HCT116 (cell line): ENCODE measurements at regions not wholly inside any gene's neighbourhood (a gene's known extent, or its start where the extent isn't known, plus 50 kb on each side); places are given as distances from the start of the nearest gene placed in this dataset.

Source experiments
- ATAC-seq: fragments of 200-7000 bp; cut with Tn5 transposase; 2 replicates; pipeline ENCODE4 v1.9.1; 2020; ENCODE audit warnings: mild to moderate bottlenecking, moderate library complexity
- BruUV-seq: library from RNA; stranded (reverse); fragments of 400-500 nt; replicated peaks from 2 replicates; lab custom pipeline; 2021; lab: Mats Ljungman, UMichigan
- CTCF ChIA-PET: fragments of 300-600 bp; sonication (Branson Sonifier 250); formaldehyde crosslinking; loops from one replicate; lab custom pipeline; 2021; ENCODE audit warnings: antibody characterized with exemption; lab: Charles Lee
- POLR2A ChIA-PET: fragments of 300-600, 350-600 bp; sonication (Branson Sonifier 250); formaldehyde crosslinking; loops from one replicate; lab custom pipeline; 2021; ENCODE audit warnings: antibody characterized with exemption; lab: Charles Lee
- RAD21 ChIA-PET, 2 experiments: fragments of 300-600 bp; sonication (Branson Sonifier 250); formaldehyde crosslinking; loops; one replicate each; lab custom pipeline; 2023; ENCODE audit warnings: low total read pairs in 2 of 2; ENCODE audit not compliant: uncharacterized antibody in 2 of 2, unreplicated experiment in 2 of 2, low non-redundant PET in 1 of 2; lab: Charles Lee
- DNase-seq: peaks from one replicate; pipeline ENCODE4 v3.0.0-alpha.2; 2010; ENCODE audit warnings: low read depth, low spot score
- H2AFZ ChIP-seq: fragments of 200-600 bp; shearing (Covaris generic), sonication (generic); 2 replicates; pipeline ENCODE4 v1.6.1; 2017; ENCODE audit warnings: low read depth, mixed run types, mixed read lengths, antibody characterized with exemption, low read length; ENCODE audit not compliant: poor library complexity, severe bottlenecking
- H3K27ac ChIP-seq: 2 replicates; pipeline ENCODE4 v1.5.1; 2012; ENCODE audit warnings: low read depth, low read length
- H3K27me3 ChIP-seq: fragments of 200-600 bp; sonication (generic); 2 replicates; pipeline ENCODE4 v1.6.1; 2016; ENCODE audit warnings: mixed run types, low read length, mixed read lengths; ENCODE audit not compliant: insufficient read depth
- H3K36me3 ChIP-seq, 2 experiments: fragments of 200-500 bp in 1 of 2; fragments of 200-600 bp in 1 of 2; sonication (Bioruptor generic) in 1 of 2; sonication (generic) in 1 of 2; 2 replicates each; pipeline versions ENCODE4 v1.5.1 to v1.6.1; 2014 to 2016; ENCODE audit warnings: low read length in 2 of 2, inconsistent platforms in 1 of 2, mixed read lengths in 1 of 2, mixed run types in 1 of 2; ENCODE audit not compliant: insufficient read depth in 2 of 2, control insufficient read depth in 1 of 2
- H3K4me1 ChIP-seq, 2 experiments: fragments of 200-600 bp in 1 of 2; sonication (generic) in 1 of 2; 2 replicates each; pipeline versions ENCODE4 v1.5.1 to v1.6.1; 2012 to 2017; ENCODE audit warnings: low read length in 2 of 2, inconsistent platforms in 1 of 2, mild to moderate bottlenecking in 1 of 2, mixed read lengths in 1 of 2, mixed run types in 1 of 2, moderate library complexity in 1 of 2; ENCODE audit not compliant: insufficient read depth in 2 of 2, control insufficient read depth in 1 of 2
- H3K4me2 ChIP-seq: fragments of 200-600 bp; sonication (generic); 2 replicates; pipeline ENCODE4 v1.6.1; 2017; ENCODE audit warnings: mixed run types, low read length, mixed read lengths
- H3K4me3 ChIP-seq, 2 experiments: fragments of 200-600 bp in 1 of 2; sonication (generic) in 1 of 2; replicated peaks in 1 of 2; 2 replicates each; pipeline ENCODE4 v1.5.1; 2011 to 2016; ENCODE audit warnings: low read length in 2 of 2, control low read depth in 1 of 2, low read depth in 1 of 2, mild to moderate bottlenecking in 1 of 2, mixed read lengths in 1 of 2, mixed run types in 1 of 2
- H3K79me2 ChIP-seq: fragments of 200-600 bp; sonication (generic); 2 replicates; pipeline ENCODE4 v1.6.1; 2017; ENCODE audit warnings: mild to moderate bottlenecking, mixed run types, low read length, moderate library complexity, mixed read lengths; ENCODE audit not compliant: insufficient read depth
- H3K9ac ChIP-seq: fragments of 200-600 bp; sonication (generic); 2 replicates; pipeline ENCODE4 v1.6.1; 2016; ENCODE audit warnings: low read length, mixed read lengths
- H3K9me2 ChIP-seq: fragments of 200-600 bp; sonication (generic), shearing (Covaris generic); 2 replicates; pipeline ENCODE4 v1.6.1; 2017; ENCODE audit warnings: mixed run types, mild to moderate bottlenecking, moderate library complexity; ENCODE audit not compliant: insufficient read depth
- H3K9me3 ChIP-seq, 2 experiments: fragments of 200-500 bp in 1 of 2; fragments of 200-600 bp in 1 of 2; sonication (Bioruptor generic) in 1 of 2; sonication (generic) in 1 of 2; 2 replicates each; pipeline ENCODE4 v1.6.1; 2014 to 2017; ENCODE audit warnings: low read length in 2 of 2, mixed read lengths in 2 of 2, inconsistent platforms in 1 of 2, low read depth in 1 of 2, mild to moderate bottlenecking in 1 of 2, mixed run types in 1 of 2, moderate library complexity in 1 of 2; ENCODE audit not compliant: control insufficient read depth in 1 of 2, insufficient read depth in 1 of 2
- H4K20me1 ChIP-seq: fragments of 200-600 bp; sonication (generic), shearing (Covaris generic); 2 replicates; pipeline ENCODE4 v1.6.1; 2017; ENCODE audit warnings: mixed run types, mild to moderate bottlenecking, moderate library complexity; ENCODE audit not compliant: insufficient read depth
- ATF3 ChIP-seq: IDR thresholded peaks from 2 replicates; pipeline ENCODE4 v1.6.1; 2012
- EGR1 ChIP-seq: IDR thresholded peaks from 2 replicates; pipeline ENCODE4 v1.6.1; 2012; ENCODE audit warnings: low read depth
- EZH2 ChIP-seq: fragments of 200-600 bp; sonication (generic); IDR thresholded peaks from 2 replicates; pipeline ENCODE4 v1.6.1; 2017; ENCODE audit warnings: antibody characterized with exemption, mixed run types
- JUND ChIP-seq: IDR thresholded peaks from 2 replicates; pipeline ENCODE4 v1.6.1; 2012
- MAX ChIP-seq: IDR thresholded peaks from 2 replicates; pipeline ENCODE4 v1.6.1; 2012
- POLR2A ChIP-seq: IDR thresholded peaks from 2 replicates; pipeline ENCODE4 v1.7.0; 2011; ENCODE audit warnings: borderline replicate concordance; ENCODE audit not compliant: insufficient read depth, insufficient read length; ENCODE audit errors: extremely low read depth
- RAD21 ChIP-seq: IDR thresholded peaks from 2 replicates; pipeline ENCODE4 v1.6.1; 2012; ENCODE audit warnings: low read depth, mild to moderate bottlenecking
- REST ChIP-seq: IDR thresholded peaks from 2 replicates; pipeline ENCODE4 v1.6.1; 2012; ENCODE audit warnings: low read depth
- SIN3A ChIP-seq: IDR thresholded peaks from 2 replicates; pipeline ENCODE4 v1.6.1; 2012; ENCODE audit warnings: low read depth
- SP1 ChIP-seq: IDR thresholded peaks from 2 replicates; pipeline ENCODE4 v1.6.1; 2012; ENCODE audit warnings: low read depth
- SRF ChIP-seq: IDR thresholded peaks from 2 replicates; pipeline ENCODE4 v1.6.1; 2012; ENCODE audit warnings: low read depth
- YY1 ChIP-seq: IDR thresholded peaks from 2 replicates; pipeline ENCODE4 v1.6.1; 2011; ENCODE audit warnings: low read length, low read depth, moderate library complexity, mild to moderate bottlenecking; ENCODE audit not compliant: insufficient replicate concordance; ENCODE audit errors: extremely low read depth
- ZBTB33 ChIP-seq: IDR thresholded peaks from 2 replicates; pipeline ENCODE4 v1.6.1; 2011; ENCODE audit warnings: mild to moderate bottlenecking, low read length, moderate library complexity; ENCODE audit not compliant: insufficient replicate concordance; ENCODE audit errors: extremely low read depth
- ZFX ChIP-seq: fragments of 450-650 bp; IDR thresholded peaks from 2 replicates; pipeline ENCODE4 v1.6.1; 2017
- ZNF274 ChIP-seq: fragments of 200-500 bp; sonication (Bioruptor generic); IDR thresholded peaks from 2 replicates; pipeline ENCODE4 v1.6.1; 2014; ENCODE audit warnings: mild to moderate bottlenecking, low read depth, low read length, inconsistent platforms
- intact Hi-C: fragments of 100-400 bp; cut with micrococcal nuclease; formaldehyde crosslinking; loops from 2 replicates; pipeline ENCODE4 v1.10.0; 2022

GRCh38 chr2:236688563-236689392, 119.2 kb downstream of the ACKR3 start (continued):
- TF ChIP-seq REST (no peak), YY1 (no peak), EZH2 (no peak), ZNF274 (no peak), POLR2A (no peak), EGR1 (no peak)
- TF ChIP-seq, all 23 proteins: peak for 0

GRCh38 chr2:236689393-236689700, 119.7 kb downstream of the ACKR3 start:
- Histone ChIP-seq H3K9me2 (no peaks in the 10 kb centered on the region), H3K4me1 (no peaks in the 10 kb centered on the region), H3K9me3 (no peaks in the 10 kb centered on the region), H3K27ac (no peak overlapping the region), H3K27me3 (peaks cover 53% of the 10 kb centered on the region), H3K4me3 (no peak overlapping the region), H3K4me2 (no peak overlapping the region), H3K79me2 (no peaks in the 10 kb centered on the region), H2AFZ (no peak overlapping the region), H3K9ac (no peak overlapping the region), H4K20me1 (no peaks in the 10 kb centered on the region; the same call in 1 of the 2 replicates), H3K36me3 (no peaks in the 10 kb centered on the region)
- RAD21 ChIA-PET: no interaction called here
- intact Hi-C loops: no loop called here
- no peak for ATAC-seq
- CTCF ChIA-PET: no interaction called here
- no TSS peak for BruUV-seq
- POLR2A ChIA-PET: no interaction called here
- DNase-seq: no peak
- TF ChIP-seq ZFX: no peak
- no peak for TF ChIP-seq SP1
- TF ChIP-seq SRF: no peak
- TF ChIP-seq JUND: no peak
- no peak for TF ChIP-seq SIN3A
- TF ChIP-seq MAX: no peak
- no peak for TF ChIP-seq ZBTB33
- TF ChIP-seq EZH2: no peak
- TF ChIP-seq REST: no peak
- TF ChIP-seq ATF3: no peak
- TF ChIP-seq RAD21: no peak
